ENCODE measurements at regions not wholly inside any gene's neighbourhood (a gene's known extent, or its start where the extent isn't known, plus 50 kb on each side); places are given as distances from the start of the nearest gene placed in this dataset.

DNA sequence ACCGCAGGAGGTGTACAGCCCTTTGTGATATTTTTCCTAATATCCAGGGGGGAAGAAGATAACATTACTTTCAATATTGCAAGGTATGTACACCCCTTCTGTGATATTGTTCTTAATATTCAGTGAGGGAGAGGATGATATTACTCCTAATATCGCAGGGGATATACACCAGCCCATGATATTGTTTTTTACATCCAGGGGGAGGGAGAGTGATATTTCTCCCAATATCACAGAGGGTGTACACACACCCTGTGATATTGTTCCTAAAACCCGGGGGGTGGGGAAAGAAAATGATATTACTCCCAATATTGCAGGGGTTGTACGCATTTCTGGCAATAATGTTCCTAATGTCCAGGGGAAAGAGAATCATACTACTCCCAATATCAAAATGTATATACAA, 58.0 kb upstream of the SLC25A48 start:
- TF ChIP-seq, protein P1, sequence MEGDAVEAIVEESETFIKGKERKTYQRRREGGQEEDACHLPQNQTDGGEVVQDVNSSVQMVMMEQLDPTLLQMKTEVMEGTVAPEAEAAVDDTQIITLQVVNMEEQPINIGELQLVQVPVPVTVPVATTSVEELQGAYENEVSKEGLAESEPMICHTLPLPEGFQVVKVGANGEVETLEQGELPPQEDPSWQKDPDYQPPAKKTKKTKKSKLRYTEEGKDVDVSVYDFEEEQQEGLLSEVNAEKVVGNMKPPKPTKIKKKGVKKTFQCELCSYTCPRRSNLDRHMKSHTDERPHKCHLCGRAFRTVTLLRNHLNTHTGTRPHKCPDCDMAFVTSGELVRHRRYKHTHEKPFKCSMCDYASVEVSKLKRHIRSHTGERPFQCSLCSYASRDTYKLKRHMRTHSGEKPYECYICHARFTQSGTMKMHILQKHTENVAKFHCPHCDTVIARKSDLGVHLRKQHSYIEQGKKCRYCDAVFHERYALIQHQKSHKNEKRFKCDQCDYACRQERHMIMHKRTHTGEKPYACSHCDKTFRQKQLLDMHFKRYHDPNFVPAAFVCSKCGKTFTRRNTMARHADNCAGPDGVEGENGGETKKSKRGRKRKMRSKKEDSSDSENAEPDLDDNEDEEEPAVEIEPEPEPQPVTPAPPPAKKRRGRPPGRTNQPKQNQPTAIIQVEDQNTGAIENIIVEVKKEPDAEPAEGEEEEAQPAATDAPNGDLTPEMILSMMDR (IDR thresholded peaks at IDR 0.05; ENCODE audit: insufficient read depth, low read length, poor library complexity, severe bottlenecking): no peak
- no peak overlapping the region for H3K4me3 ChIP-seq (ENCODE audit: low read depth, low read length)
- no peak for DNase-seq (ENCODE audit: low read depth)
- no peaks in the 10 kb centered on the region for H3K36me3 ChIP-seq (ENCODE audit: control insufficient read depth, insufficient read depth, low read length)
- no peaks in the 10 kb centered on the region for H3K27me3 ChIP-seq (ENCODE audit: control insufficient read depth, insufficient read depth, low read length)

- Histone ChIP-seq H3K27me3 (ENCODE audit: control insufficient read depth, insufficient read depth, low read length) (peaks cover 2% of the 10 kb centered on the region), H3K4me3 (ENCODE audit: low read depth, low read length) (no peak overlapping the region)
- TF ChIP-seq, protein P1 (IDR thresholded peaks at IDR 0.05; ENCODE audit: insufficient read depth, low read length, poor library complexity, severe bottlenecking): no peak
Observed at GRCh38 chr5:135761746-135762145, 72.7 kb upstream of the SLC25A48 start.

DNA sequence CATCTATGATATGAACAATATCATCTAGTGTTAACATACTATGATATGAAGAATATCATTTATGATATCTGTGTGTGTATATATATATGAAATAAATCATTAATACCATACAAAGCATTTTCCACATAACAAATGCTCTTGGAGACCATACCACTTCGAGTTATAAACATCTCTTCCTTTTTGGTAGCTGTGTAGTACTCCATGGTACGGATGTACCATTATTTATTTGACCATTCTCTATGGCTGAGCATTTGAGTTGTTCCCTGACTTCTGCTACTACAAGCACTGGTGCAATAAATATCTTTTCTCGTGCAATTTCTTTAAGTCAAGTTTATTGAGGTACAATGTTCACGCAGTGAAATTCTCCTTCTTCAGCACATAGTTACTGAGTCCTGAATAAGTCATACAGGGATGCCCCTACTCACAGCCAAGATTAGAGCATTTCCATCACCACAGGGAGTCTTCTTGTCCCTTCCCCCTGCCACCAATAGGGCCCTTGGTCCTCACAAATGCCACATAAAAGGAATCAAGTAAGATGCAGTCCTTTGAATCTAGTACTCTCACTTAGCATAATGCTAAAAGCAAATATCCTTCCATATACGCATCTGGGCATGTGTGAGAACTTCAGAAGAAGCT, 75.2 kb upstream of the SLC25A48 start:
- Histone ChIP-seq H3K27me3 (ENCODE audit: control insufficient read depth, insufficient read depth, low read length) (peaks cover 2% of the 10 kb centered on the region), H3K4me3 (ENCODE audit: low read depth, low read length) (no peak overlapping the region), H3K36me3 (ENCODE audit: control insufficient read depth, insufficient read depth, low read length) (no peaks in the 10 kb centered on the region)
- DNase-seq (ENCODE audit: low read depth): no peak
- TF ChIP-seq, protein P1 (IDR thresholded peaks at IDR 0.05; ENCODE audit: insufficient read depth, low read length, poor library complexity, severe bottlenecking): no peak

More at GRCh38 chr5:135761746-135762145, 72.7 kb upstream of the SLC25A48 start:
- H3K36me3 ChIP-seq (ENCODE audit: control insufficient read depth, insufficient read depth, low read length): no peaks in the 10 kb centered on the region
- DNase-seq (ENCODE audit: low read depth): no peak

- TF ChIP-seq, protein P1 (IDR thresholded peaks at IDR 0.05; ENCODE audit: insufficient read depth, low read length, poor library complexity, severe bottlenecking): no peak
- Histone ChIP-seq H3K4me3 (ENCODE audit: low read depth, low read length) (no peak overlapping the region), H3K36me3 (ENCODE audit: control insufficient read depth, insufficient read depth, low read length) (no peaks in the 10 kb centered on the region), H3K27me3 (ENCODE audit: control insufficient read depth, insufficient read depth, low read length) (no peaks in the 10 kb centered on the region)
- DNase-seq (ENCODE audit: low read depth): no peak
Observed at GRCh38 chr5:135753990-135754389, 80.5 kb upstream of the SLC25A48 start.

DNA sequence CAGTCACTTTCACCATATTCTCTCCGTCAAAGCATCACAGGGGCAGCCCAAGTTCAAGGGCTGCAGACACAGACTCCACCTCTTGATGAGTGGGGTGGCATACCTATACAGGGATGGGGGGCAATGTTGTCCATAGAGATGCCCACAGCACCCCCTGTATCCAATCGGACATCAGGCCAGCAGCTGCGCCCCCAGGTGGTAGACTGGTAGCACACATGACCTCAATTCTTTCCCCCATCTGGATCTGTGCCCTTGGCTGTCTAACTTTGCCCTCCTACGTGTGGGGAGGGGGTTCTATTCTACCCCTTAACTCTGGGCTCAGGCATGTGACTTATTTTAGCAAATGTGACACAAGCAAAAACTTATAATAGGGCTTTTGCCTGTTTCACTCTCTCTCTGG, 84.0 kb upstream of the SLC25A48 start:
- TF ChIP-seq, protein P1 (IDR thresholded peaks at IDR 0.05; ENCODE audit: insufficient read depth, low read length, poor library complexity, severe bottlenecking): no peak
- DNase-seq (ENCODE audit: low read depth): no peak
- Histone ChIP-seq H3K36me3 (ENCODE audit: control insufficient read depth, insufficient read depth, low read length) (no peaks in the 10 kb centered on the region), H3K27me3 (ENCODE audit: control insufficient read depth, insufficient read depth, low read length) (no peaks in the 10 kb centered on the region), H3K4me3 (ENCODE audit: low read depth, low read length) (no peak overlapping the region)

GRCh38 chr5:135747824-135748223, 86.6 kb upstream of the SLC25A48 start:
- H3K27me3 ChIP-seq (ENCODE audit: control insufficient read depth, insufficient read depth, low read length): no peaks in the 10 kb centered on the region
- DNase-seq (ENCODE audit: low read depth): no peak
- no peaks in the 10 kb centered on the region for H3K36me3 ChIP-seq (ENCODE audit: control insufficient read depth, insufficient read depth, low read length)
- no peak overlapping the region for H3K4me3 ChIP-seq (ENCODE audit: low read depth, low read length)
- TF ChIP-seq, protein P1 (IDR thresholded peaks at IDR 0.05; ENCODE audit: insufficient read depth, low read length, poor library complexity, severe bottlenecking): no peak
